A673 (cell line): ENCODE measurements at regions not wholly inside any gene's neighbourhood (a gene's known extent, or its start where the extent isn't known, plus 50 kb on each side); places are given as distances from the start of the nearest gene placed in this dataset.

ENCODE experiments used
- BruUV-seq: library from RNA; stranded (reverse); fragments of 400-500 nt; replicated peaks from 2 replicates; lab custom pipeline; 2021; lab: Mats Ljungman, UMichigan
- CTCF ChIA-PET: fragments of 300-600 bp; sonication (Branson Sonifier 250); formaldehyde crosslinking; loops from one replicate; lab custom pipeline; 2022; ENCODE audit warnings: antibody characterized with exemption; lab: Charles Lee
- POLR2A ChIA-PET: fragments of 300-600 bp; sonication (Branson Sonifier 250); formaldehyde crosslinking; loops from one replicate; lab custom pipeline; 2022; ENCODE audit warnings: antibody characterized with exemption; ENCODE audit not compliant: low non-redundant PET; lab: Charles Lee
- DNase-seq: peaks from one replicate; pipeline ENCODE4 v3.0.0-alpha.2; 2015; ENCODE audit warnings: low spot score
- H3K27ac ChIP-seq: fragments of 200-600 bp; sonication (generic); 2 replicates; pipeline ENCODE4 v1.5.1; 2016; ENCODE audit warnings: mixed run types, low read depth, mild to moderate bottlenecking, mixed read lengths, antibody characterized with exemption, low read length; ENCODE audit not compliant: poor library complexity, severe bottlenecking
- H3K27me3 ChIP-seq: fragments of 200-600 bp; sonication (generic); replicated peaks from 2 replicates; pipeline ENCODE4 v1.6.1; 2017; ENCODE audit warnings: mixed run types, low read depth, mild to moderate bottlenecking, mixed read lengths, antibody characterized with exemption, low read length; ENCODE audit not compliant: insufficient read depth, poor library complexity
- H3K36me3 ChIP-seq: fragments of 200-600 bp; sonication (generic); 2 replicates; pipeline ENCODE4 v1.6.1; 2016; ENCODE audit warnings: mixed run types, mild to moderate bottlenecking, mixed read lengths, antibody characterized with exemption, low read length; ENCODE audit not compliant: insufficient read depth, poor library complexity, severe bottlenecking
- H3K4me1 ChIP-seq: fragments of 200-600 bp; sonication (generic); 2 replicates; pipeline ENCODE4 v1.6.1; 2017; ENCODE audit warnings: mixed run types, mild to moderate bottlenecking, mixed read lengths, antibody characterized with exemption, low read length; ENCODE audit not compliant: insufficient read depth, poor library complexity, severe bottlenecking
- H3K4me3 ChIP-seq: fragments of 200-600 bp; sonication (generic); 2 replicates; pipeline ENCODE4 v1.5.1; 2016; ENCODE audit warnings: low read depth, mixed run types, mild to moderate bottlenecking, mixed read lengths, low read length; ENCODE audit not compliant: poor library complexity, severe bottlenecking
- H3K9me3 ChIP-seq: fragments of 200-600 bp; sonication (generic); 2 replicates; pipeline ENCODE4 v1.6.1; 2016; ENCODE audit warnings: mixed run types, low read depth, mild to moderate bottlenecking, mixed read lengths, antibody characterized with exemption, low read length; ENCODE audit not compliant: poor library complexity, severe bottlenecking
- EZH2 ChIP-seq: fragments of 200-600 bp; sonication (generic); IDR thresholded peaks from 2 replicates; pipeline ENCODE4 v1.6.1; 2017; ENCODE audit warnings: borderline replicate concordance, low read depth, mild to moderate bottlenecking, mixed read lengths, antibody characterized with exemption, low read length; ENCODE audit not compliant: poor library complexity, severe bottlenecking
- intact Hi-C: fragments of 100-400 bp; cut with micrococcal nuclease; formaldehyde crosslinking; loops from one replicate; pipeline ENCODE4 v1.10.0; 2022; ENCODE audit not compliant: unreplicated experiment
- TF ChIP-seq, protein P1 (sequence below): fragments of 300-800, 200-600 bp; sonication (generic); conservative IDR thresholded peaks from 2 replicates; pipeline ENCODE4 v1.5.1; 2017; ENCODE audit warnings: low read depth, mild to moderate bottlenecking, antibody characterized with exemption, low read length, moderate library complexity, mixed read lengths

DNA sequence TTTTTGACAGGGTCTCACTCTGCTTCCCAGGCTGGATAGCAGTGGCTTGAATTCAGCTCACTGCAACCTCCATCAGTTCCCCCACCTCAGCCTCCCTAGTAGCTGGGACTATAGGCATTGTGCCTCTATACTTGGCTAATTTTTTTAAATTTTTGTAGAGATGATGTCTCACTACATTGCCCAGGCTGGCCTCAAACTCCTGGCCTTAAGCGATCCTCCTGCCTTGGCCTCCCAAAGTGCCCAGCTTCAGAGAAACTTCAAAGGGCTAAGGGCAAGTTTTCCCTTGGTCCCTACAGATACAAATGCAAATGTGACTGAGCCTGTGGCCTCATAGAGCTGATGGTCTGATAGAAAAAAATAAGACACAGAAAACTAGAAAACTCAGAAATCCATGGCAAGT is 52.9 kb upstream of the PRRC2C start:
- CTCF ChIA-PET = no interaction called here

DNA sequence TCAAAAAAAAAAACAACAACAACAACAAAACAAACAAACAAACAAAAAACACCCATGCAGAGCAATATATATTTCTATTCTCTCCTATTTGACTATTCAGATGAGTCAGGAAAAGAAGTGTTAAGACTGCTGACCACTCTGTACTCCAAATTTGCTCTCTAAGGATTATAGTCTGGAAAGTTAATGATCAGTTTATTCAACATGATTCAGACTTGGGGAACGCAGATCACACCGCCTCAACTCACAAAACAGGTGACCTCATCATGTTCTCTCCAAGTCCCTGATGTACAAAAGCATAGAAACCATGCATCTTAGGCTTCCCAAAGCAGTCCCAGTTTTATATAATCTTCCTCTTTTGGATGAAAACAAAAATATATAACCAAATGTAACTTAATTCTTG is 51.9 kb upstream of the PRRC2C start:
- intact Hi-C loops = no loop called here
- Histone ChIP-seq H3K36me3 (no peaks in the 10 kb centered on the region), H3K4me3 (no peak overlapping the region), H3K4me1 (peaks cover 21% of the 10 kb centered on the region), H3K27ac (no peak overlapping the region), H3K27me3 (no peaks in the 10 kb centered on the region), H3K9me3 (peaks cover 7% of the 10 kb centered on the region)
- CTCF ChIA-PET = no interaction called here
- POLR2A ChIA-PET = no interaction called here
- no peak for TF ChIP-seq EZH2
- TF ChIP-seq, protein P1, sequence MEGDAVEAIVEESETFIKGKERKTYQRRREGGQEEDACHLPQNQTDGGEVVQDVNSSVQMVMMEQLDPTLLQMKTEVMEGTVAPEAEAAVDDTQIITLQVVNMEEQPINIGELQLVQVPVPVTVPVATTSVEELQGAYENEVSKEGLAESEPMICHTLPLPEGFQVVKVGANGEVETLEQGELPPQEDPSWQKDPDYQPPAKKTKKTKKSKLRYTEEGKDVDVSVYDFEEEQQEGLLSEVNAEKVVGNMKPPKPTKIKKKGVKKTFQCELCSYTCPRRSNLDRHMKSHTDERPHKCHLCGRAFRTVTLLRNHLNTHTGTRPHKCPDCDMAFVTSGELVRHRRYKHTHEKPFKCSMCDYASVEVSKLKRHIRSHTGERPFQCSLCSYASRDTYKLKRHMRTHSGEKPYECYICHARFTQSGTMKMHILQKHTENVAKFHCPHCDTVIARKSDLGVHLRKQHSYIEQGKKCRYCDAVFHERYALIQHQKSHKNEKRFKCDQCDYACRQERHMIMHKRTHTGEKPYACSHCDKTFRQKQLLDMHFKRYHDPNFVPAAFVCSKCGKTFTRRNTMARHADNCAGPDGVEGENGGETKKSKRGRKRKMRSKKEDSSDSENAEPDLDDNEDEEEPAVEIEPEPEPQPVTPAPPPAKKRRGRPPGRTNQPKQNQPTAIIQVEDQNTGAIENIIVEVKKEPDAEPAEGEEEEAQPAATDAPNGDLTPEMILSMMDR = no peak
- BruUV-seq = no TSS peak
- DNase-seq = no peak

More for the DNA sequence above, 52.9 kb upstream of the PRRC2C start:
- POLR2A ChIA-PET = no interaction called here
- Histone ChIP-seq H3K4me1 (peaks cover 17% of the 10 kb centered on the region), H3K4me3 (no peak overlapping the region), H3K9me3 (peaks cover 7% of the 10 kb centered on the region), H3K27ac (no peak overlapping the region), H3K36me3 (no peaks in the 10 kb centered on the region), H3K27me3 (no peaks in the 10 kb centered on the region)
- TF ChIP-seq, protein P1 = no peak
- no peak for TF ChIP-seq EZH2
- DNase-seq = no peak
- BruUV-seq = no TSS peak
- intact Hi-C loops = no loop called here

DNA sequence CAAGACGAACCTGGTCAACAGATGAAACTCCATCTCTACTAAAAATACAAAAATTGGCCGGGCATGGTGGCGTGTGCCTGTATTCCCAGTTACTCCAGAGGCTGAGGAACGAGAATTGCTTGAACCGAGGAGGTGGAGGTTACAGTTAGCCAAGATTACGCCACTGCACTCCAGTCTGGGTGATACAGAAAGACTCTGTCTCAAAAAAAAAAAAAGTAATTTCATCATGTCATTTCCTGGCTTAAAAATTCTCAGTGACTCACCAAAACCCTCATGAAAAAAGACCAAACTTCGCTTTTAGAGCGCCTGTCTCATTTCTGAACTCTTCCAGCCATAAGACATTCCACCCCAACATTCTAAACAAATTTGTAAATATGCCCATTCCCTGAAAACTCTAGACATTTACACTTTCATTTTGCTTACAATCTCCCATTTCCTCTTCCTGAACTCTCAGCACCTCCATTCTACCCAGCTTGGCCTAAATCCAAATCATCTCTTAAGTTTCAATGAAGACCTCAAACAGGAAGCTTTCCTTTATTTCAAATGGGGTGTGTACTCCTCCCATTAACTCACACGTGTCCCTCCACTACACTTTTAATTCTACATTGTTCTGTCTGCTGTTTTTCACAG is 50.5 kb upstream of the PRRC2C start:
- Histone ChIP-seq H3K4me3 (peak overlapping the region; percentile 13), H3K4me1 (peaks cover 28% of the 10 kb centered on the region), H3K27ac (peak overlapping the region; percentile 79), H3K36me3 (no peaks in the 10 kb centered on the region), H3K27me3 (no peaks in the 10 kb centered on the region), H3K9me3 (no peaks in the 10 kb centered on the region)
- peak; percentile 90 for DNase-seq
- no TSS peak for BruUV-seq
- no peak for TF ChIP-seq EZH2
- TF ChIP-seq, protein P1 = no peak
- ChIA-PET POLR2A (no interaction called here), CTCF (no interaction called here)
- intact Hi-C loops = no loop called here
